Myocyte (in vitro differentiated cells): ENCODE measurements at regions not wholly inside any gene's neighbourhood (a gene's known extent, or its start where the extent isn't known, plus 50 kb on each side); places are given as distances from the start of the nearest gene placed in this dataset.

Experiments used
- DNase-seq: peaks from one replicate; pipeline ENCODE4 v3.0.0-alpha.2; 2012; ENCODE audit warnings: low read depth

GRCh38 chr20:11847827-11848226, 69.9 kb upstream of the BTBD3 start:
- DNase-seq = no peak

GRCh38 chr20:11849270-11849915, 68.3 kb upstream of the BTBD3 start:
- DNase-seq = peak; percentile 13

GRCh38 chr20:11849976-11850670, 67.6 kb upstream of the BTBD3 start:
- peak; percentile 52 for DNase-seq

GRCh38 chr20:11850901-11851300, 66.8 kb upstream of the BTBD3 start:
- DNase-seq = peak; percentile 28

- no peak for DNase-seq
These were observed 66.0 kb upstream of the BTBD3 start for GRCh38 chr20:11851646-11852045.

- no peak for DNase-seq
These were observed 65.5 kb upstream of the BTBD3 start for GRCh38 chr20:11852189-11852588.

GRCh38 chr20:11852811-11853210, 64.9 kb upstream of the BTBD3 start:
- no peak for DNase-seq

GRCh38 chr20:11853359-11853758, 64.3 kb upstream of the BTBD3 start:
- no peak for DNase-seq

GRCh38 chr20:11861479-11861878, 56.2 kb upstream of the BTBD3 start:
- no peak for DNase-seq

- no peak for DNase-seq
These were observed 50.3 kb upstream of the BTBD3 start for GRCh38 chr20:11867291-11867919.
